SH-SY5Y (cell line): ENCODE measurements at regions not wholly inside any gene's neighbourhood (a gene's known extent, or its start where the extent isn't known, plus 50 kb on each side); places are given as distances from the start of the nearest gene placed in this dataset.

Source experiments
- GATA2 ChIP-seq: IDR thresholded peaks from 2 replicates; pipeline ENCODE4 v1.6.1; 2011; ENCODE audit warnings: mild to moderate bottlenecking, low read depth, low read length
- GATA3 ChIP-seq: IDR thresholded peaks from 2 replicates; pipeline ENCODE4 v1.6.1; 2011; ENCODE audit warnings: low read depth, mild to moderate bottlenecking, low read length, moderate library complexity

GRCh38 chr6:112739766-112740165, 392.6 kb downstream of the RFPL4B start:
- TF ChIP-seq GATA2 (no peak), GATA3 (no peak)
